OCI-LY7 (cell line): ENCODE measurements at regions not wholly inside any gene's neighbourhood (a gene's known extent, or its start where the extent isn't known, plus 50 kb on each side); places are given as distances from the start of the nearest gene placed in this dataset.

Experiments
- BruUV-seq: library from RNA; stranded (reverse); fragments of 400-500 nt; replicated peaks from 2 replicates; lab custom pipeline; 2021; lab: Mats Ljungman, UMichigan
- CTCF ChIA-PET: fragments of 300-600 bp; sonication (Branson Sonifier 250); formaldehyde crosslinking; loops from one replicate; lab custom pipeline; 2022; ENCODE audit warnings: antibody characterized with exemption; ENCODE audit not compliant: unreplicated experiment; lab: Charles Lee
- POLR2A ChIA-PET: fragments of 300-600 bp; sonication (Branson Sonifier 250); formaldehyde crosslinking; loops from one replicate; lab custom pipeline; 2022; ENCODE audit warnings: antibody characterized with exemption; lab: Charles Lee
- DNase-seq: peaks from one replicate; pipeline ENCODE4 v3.0.0-alpha.2; 2015; ENCODE audit warnings: low spot score
- H2AFZ ChIP-seq: fragments of 200-600 bp; sonication (generic), shearing (Covaris generic); 2 replicates; pipeline ENCODE4 v1.6.1; 2014; ENCODE audit warnings: mild to moderate bottlenecking, antibody characterized with exemption, low read length, moderate library complexity
- H3K27ac ChIP-seq: fragments of 200-600 bp; sonication (generic); 2 replicates; pipeline ENCODE4 v1.5.1; 2014; ENCODE audit warnings: mixed run types, low read depth, mild to moderate bottlenecking, moderate library complexity, low read length, inconsistent platforms; ENCODE audit not compliant: poor library complexity, severe bottlenecking
- H3K36me3 ChIP-seq: fragments of 200-600 bp; sonication (generic); 2 replicates; pipeline ENCODE4 v1.6.1; 2014; ENCODE audit warnings: mild to moderate bottlenecking, antibody characterized with exemption, low read length, moderate library complexity, mixed read lengths; ENCODE audit not compliant: insufficient read depth
- H3K4me1 ChIP-seq: fragments of 200-600 bp; sonication (generic); 2 replicates; pipeline ENCODE4 v1.5.1; 2014; ENCODE audit warnings: mild to moderate bottlenecking, low read length; ENCODE audit not compliant: insufficient read depth, poor library complexity, severe bottlenecking
- H3K4me2 ChIP-seq: fragments of 200-600 bp; sonication (generic); 2 replicates; pipeline ENCODE4 v1.6.1; 2014; ENCODE audit warnings: mild to moderate bottlenecking, low read length
- H3K4me3 ChIP-seq: fragments of 200-600 bp; sonication (generic); 2 replicates; pipeline ENCODE4 v1.5.1; 2014; ENCODE audit warnings: mild to moderate bottlenecking, low read depth, low read length; ENCODE audit not compliant: poor library complexity, severe bottlenecking
- H3K79me2 ChIP-seq: fragments of 200-600 bp; sonication (generic); 2 replicates; pipeline ENCODE4 v1.6.1; 2016; ENCODE audit warnings: low read depth, mild to moderate bottlenecking, low read length, moderate library complexity, mixed read lengths; ENCODE audit not compliant: insufficient read depth
- H3K9me2 ChIP-seq: fragments of 200-600 bp; sonication (generic); 2 replicates; pipeline ENCODE4 v1.6.1; 2016; ENCODE audit warnings: mild to moderate bottlenecking, low read length, mixed read lengths; ENCODE audit not compliant: insufficient read depth
- H3K9me3 ChIP-seq: fragments of 200-600 bp; sonication (generic); 2 replicates; pipeline ENCODE4 v1.6.1; 2014; ENCODE audit warnings: mild to moderate bottlenecking, mixed run types, low read length, mixed read lengths
- H4K20me1 ChIP-seq: fragments of 200-600 bp; sonication (generic); 2 replicates; pipeline ENCODE4 v1.6.1; 2014; ENCODE audit warnings: mild to moderate bottlenecking, antibody characterized with exemption, low read length, moderate library complexity, mixed read lengths; ENCODE audit not compliant: insufficient read depth
- CTCF ChIP-seq: fragments of 200-600 bp; sonication (generic); conservative IDR thresholded peaks from 2 replicates; pipeline ENCODE4 v1.5.1; 2014; ENCODE audit warnings: mild to moderate bottlenecking, antibody characterized with exemption, low read length, moderate library complexity, mixed read lengths
- EZH2phosphoT487 ChIP-seq: fragments of 200-600 bp; sonication (generic); IDR thresholded peaks from 2 replicates; pipeline ENCODE4 v1.6.1; 2018; ENCODE audit warnings: low read depth, borderline replicate concordance, mild to moderate bottlenecking, mixed run types, antibody characterized with exemption, low read length, moderate library complexity, mixed read lengths
- intact Hi-C: fragments of 100-400 bp; cut with micrococcal nuclease; formaldehyde crosslinking; loops from one replicate; pipeline ENCODE4 v1.10.0; 2022; ENCODE audit not compliant: unreplicated experiment

GRCh38 chr21:38942748-38943211, 137.1 kb downstream of the ETS2 start:
- CTCF ChIA-PET: no interaction called here
- no peaks in the 10 kb centered on the region for H4K20me1 ChIP-seq

DNA sequence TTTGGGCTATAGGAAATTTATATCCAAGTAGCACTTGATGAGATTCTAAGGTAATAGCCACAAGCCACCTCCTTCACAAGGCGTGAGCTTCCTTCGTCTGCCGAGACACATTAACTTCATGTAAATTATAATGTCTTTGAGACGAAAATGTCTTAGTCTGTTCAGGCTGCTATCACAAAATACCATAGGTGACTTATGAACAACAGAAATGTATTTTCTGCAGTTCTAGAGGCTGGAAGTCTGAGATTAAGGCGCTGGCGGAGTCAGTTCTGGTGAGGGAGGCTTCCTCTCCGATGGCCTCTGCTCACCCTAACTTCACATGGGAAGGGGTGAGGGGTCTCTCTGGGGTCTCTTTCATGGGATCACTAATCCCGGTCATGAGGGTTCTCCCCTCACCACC, 133.0 kb downstream of the ETS2 start:
- DNase-seq: no peak
- CTCF ChIA-PET: no interaction called here

More at GRCh38 chr21:38942748-38943211, 137.1 kb downstream of the ETS2 start:
- intact Hi-C loops: no loop called here
- Histone ChIP-seq H3K9me3 (no peaks in the 10 kb centered on the region), H3K4me2 (no peak overlapping the region), H2AFZ (no peak overlapping the region), H3K27ac (no peak overlapping the region), H3K9me2 (no peaks in the 10 kb centered on the region), H3K4me3 (no peak overlapping the region), H3K79me2 (no peaks in the 10 kb centered on the region), H3K36me3 (no peaks in the 10 kb centered on the region), H3K4me1 (no peaks in the 10 kb centered on the region)
- TF ChIP-seq EZH2phosphoT487 (no peak), CTCF (no peak)
- no TSS peak for BruUV-seq
- DNase-seq: no peak
- POLR2A ChIA-PET: interaction anchor here (1.1 kb wide), 1 partner anchor 53 kb away, joined by 3 read pairs; no protein-coding TSS in a partner anchor

More for the DNA sequence above, 133.0 kb downstream of the ETS2 start:
- POLR2A ChIA-PET: interaction anchor here (0.5 kb wide), 1 partner anchor 199 kb away, joined by 4 read pairs; no protein-coding TSS in a partner anchor
- H3K36me3 ChIP-seq: no peaks in the 10 kb centered on the region
- no peak overlapping the region for H3K4me2 ChIP-seq
- H3K9me2 ChIP-seq: no peaks in the 10 kb centered on the region
- no peaks in the 10 kb centered on the region for H3K4me1 ChIP-seq
- no peak for TF ChIP-seq CTCF
- TF ChIP-seq EZH2phosphoT487: no peak
- H2AFZ ChIP-seq: no peak overlapping the region
- no peaks in the 10 kb centered on the region for H4K20me1 ChIP-seq
- no peaks in the 10 kb centered on the region for H3K79me2 ChIP-seq
- intact Hi-C loops: no loop called here
- H3K9me3 ChIP-seq: no peaks in the 10 kb centered on the region
- no peak overlapping the region for H3K27ac ChIP-seq
- BruUV-seq: no TSS peak
- H3K4me3 ChIP-seq: no peak overlapping the region
